ENCODE measurements at regions not wholly inside any gene's neighbourhood (a gene's known extent, or its start where the extent isn't known, plus 50 kb on each side); places are given as distances from the start of the nearest gene placed in this dataset.

DNA sequence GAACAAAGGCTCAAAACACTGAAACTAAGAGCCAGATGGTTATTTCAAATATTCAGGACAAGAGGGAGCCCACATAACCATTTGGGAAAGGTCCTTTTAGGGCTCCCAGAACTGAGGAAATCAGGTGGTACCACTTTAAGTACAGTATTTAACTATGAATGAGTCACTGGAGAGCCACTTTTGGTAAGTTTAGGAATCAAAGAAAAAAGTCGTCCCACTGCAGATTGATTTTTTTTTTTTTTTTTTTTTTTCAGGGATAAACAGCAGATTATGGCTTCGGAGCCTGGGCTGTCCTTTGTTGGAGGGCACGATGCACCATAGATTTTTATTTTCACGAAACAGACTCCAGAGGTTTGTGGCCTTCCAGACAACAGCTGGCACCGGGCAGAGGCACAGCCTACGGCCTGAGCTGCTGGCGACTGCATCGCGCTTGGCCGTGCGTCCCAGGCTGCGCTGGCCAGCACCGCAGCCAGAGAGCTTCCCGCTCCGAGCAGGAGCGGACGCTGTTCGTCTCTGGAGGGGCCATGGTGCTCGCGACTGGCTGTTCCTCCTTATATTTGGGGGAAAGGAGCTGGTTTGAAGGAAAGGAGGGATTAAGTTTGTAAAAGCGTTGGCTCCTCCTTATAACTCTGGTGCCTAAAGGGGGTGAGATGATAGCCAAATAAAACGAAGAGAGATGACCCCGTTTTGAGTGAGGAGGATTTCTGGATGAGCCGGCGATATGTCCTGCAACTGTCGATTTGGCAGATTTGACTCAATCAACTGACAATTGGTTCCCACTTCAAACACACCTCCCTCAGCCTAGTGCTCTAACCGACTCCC is 152.9 kb upstream of the GOLIM4 start:
- Histone ChIP-seq H3K4me2 (ENCODE audit: low read depth, low read length) (peak overlapping the region; percentile 86), H3K27me3 (ENCODE audit: control insufficient read depth in 1 of 2, insufficient read depth in 2 of 2, low read length in 2 of 2) (peaks cover 0 to 24% of the 10 kb centered on the region in 2 experiments; a peak in 3 of 5 replicates), H2AFZ (ENCODE audit: low read length) (no peak overlapping the region), H3K4me1 (ENCODE audit: insufficient read depth, low read length) (peaks cover 18% of the 10 kb centered on the region), H3K27ac (ENCODE audit: extremely low read length, insufficient read depth, low read length) (no peak overlapping the region), H3K79me2 (ENCODE audit: insufficient read depth, low read length) (no peaks in the 10 kb centered on the region), H3K36me3 (replicated peaks in 1 of 2; ENCODE audit: control insufficient read depth in 1 of 2, insufficient read depth in 2 of 2, low read length in 2 of 2) (no peaks in the 10 kb centered on the region), H3K9me3 (ENCODE audit: low read length) (no peaks in the 10 kb centered on the region), H3K4me3 (replicated peaks in 1 of 3; ENCODE audit: insufficient read depth in 1 of 3, low read depth in 2 of 3, low read length in 3 of 3) (peak overlapping the region in 1 of 3 experiments; percentile 73; a peak in 2 of 6 replicates), H3K9ac (ENCODE audit: insufficient read depth, low read depth, low read length) (no peak overlapping the region), H4K20me1 (ENCODE audit: insufficient read depth, low read length) (no peaks in the 10 kb centered on the region)
- BruUV-seq (replicated peaks) = no TSS peak
- in situ Hi-C loops (cut with HindIII; ENCODE audit: extremely low pct_ligation_motif_present, low pct_unique_long_range_greater_than_20kb) (no loop called here), intact Hi-C loops (cut with micrococcal nuclease; ENCODE audit: unreplicated experiment) (no loop called here)
- ChIA-PET CTCF (ENCODE audit: low intra/inter-chr PET ratio, low total read pairs) (no interaction called here), POLR2A (no interaction called here)
- WGBS (ENCODE audit: low lambda C conversion rate) = 4% methylated on average over 27 of the region's 27 CpGs
- ATAC-seq = peak; percentile 53
- no peak for DNase-seq (ENCODE audit: low spot score)
- no peak for FAIRE-seq
- no peak for TF ChIP-seq ZIK1 (CRISPR knock-in tag; IDR thresholded peaks at IDR 0.05; ENCODE audit: borderline replicate concordance, low read depth)
- TF ChIP-seq ZNF790 (CRISPR knock-in tag; IDR thresholded peaks at IDR 0.05; ENCODE audit: borderline replicate concordance) = no peak
- no peak for TF ChIP-seq ZNF550 (CRISPR knock-in tag; IDR thresholded peaks at IDR 0.05; ENCODE audit: borderline replicate concordance)
- TF ChIP-seq STAG1 (CRISPR knock-in tag; IDR thresholded peaks at IDR 0.05) = no peak
- TF ChIP-seq, protein P1, sequence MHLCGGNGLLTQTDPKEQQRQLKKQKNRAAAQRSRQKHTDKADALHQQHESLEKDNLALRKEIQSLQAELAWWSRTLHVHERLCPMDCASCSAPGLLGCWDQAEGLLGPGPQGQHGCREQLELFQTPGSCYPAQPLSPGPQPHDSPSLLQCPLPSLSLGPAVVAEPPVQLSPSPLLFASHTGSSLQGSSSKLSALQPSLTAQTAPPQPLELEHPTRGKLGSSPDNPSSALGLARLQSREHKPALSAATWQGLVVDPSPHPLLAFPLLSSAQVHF (CRISPR knock-in tag; IDR thresholded peaks at IDR 0.05) = no peak
- no peak for TF ChIP-seq KLF12 (CRISPR knock-in tag; IDR thresholded peaks at IDR 0.05; ENCODE audit: borderline replicate concordance)
- TF ChIP-seq, protein P2, sequence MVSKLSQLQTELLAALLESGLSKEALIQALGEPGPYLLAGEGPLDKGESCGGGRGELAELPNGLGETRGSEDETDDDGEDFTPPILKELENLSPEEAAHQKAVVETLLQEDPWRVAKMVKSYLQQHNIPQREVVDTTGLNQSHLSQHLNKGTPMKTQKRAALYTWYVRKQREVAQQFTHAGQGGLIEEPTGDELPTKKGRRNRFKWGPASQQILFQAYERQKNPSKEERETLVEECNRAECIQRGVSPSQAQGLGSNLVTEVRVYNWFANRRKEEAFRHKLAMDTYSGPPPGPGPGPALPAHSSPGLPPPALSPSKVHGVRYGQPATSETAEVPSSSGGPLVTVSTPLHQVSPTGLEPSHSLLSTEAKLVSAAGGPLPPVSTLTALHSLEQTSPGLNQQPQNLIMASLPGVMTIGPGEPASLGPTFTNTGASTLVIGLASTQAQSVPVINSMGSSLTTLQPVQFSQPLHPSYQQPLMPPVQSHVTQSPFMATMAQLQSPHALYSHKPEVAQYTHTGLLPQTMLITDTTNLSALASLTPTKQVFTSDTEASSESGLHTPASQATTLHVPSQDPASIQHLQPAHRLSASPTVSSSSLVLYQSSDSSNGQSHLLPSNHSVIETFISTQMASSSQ (IDR thresholded peaks at IDR 0.05; ENCODE audit: low read depth) = no peak
- TF ChIP-seq, protein P2 (CRISPR knock-in tag; IDR thresholded peaks at IDR 0.05; ENCODE audit: borderline replicate concordance) = no peak
- no peak for TF ChIP-seq ZBTB3 (CRISPR knock-in tag; IDR thresholded peaks at IDR 0.05; ENCODE audit: borderline replicate concordance, low read depth)
- no peak for TF ChIP-seq ZZZ3 (CRISPR knock-in tag; IDR thresholded peaks at IDR 0.05; ENCODE audit: borderline replicate concordance)
- TF ChIP-seq SMARCE1 (IDR thresholded peaks at IDR 0.05; ENCODE audit: borderline replicate concordance) = no peak
- TF ChIP-seq HNRNPLL (IDR thresholded peaks at IDR 0.05; ENCODE audit: low read depth, low read length, poor library complexity, severe bottlenecking) = peak; percentile 24
- no peak for TF ChIP-seq ZFP36L1 (CRISPR knock-in tag; IDR thresholded peaks at IDR 0.05)
- TF ChIP-seq ZFP90 (CRISPR knock-in tag; IDR thresholded peaks at IDR 0.05; ENCODE audit: borderline replicate concordance) = no peak
- TF ChIP-seq, protein P3, sequence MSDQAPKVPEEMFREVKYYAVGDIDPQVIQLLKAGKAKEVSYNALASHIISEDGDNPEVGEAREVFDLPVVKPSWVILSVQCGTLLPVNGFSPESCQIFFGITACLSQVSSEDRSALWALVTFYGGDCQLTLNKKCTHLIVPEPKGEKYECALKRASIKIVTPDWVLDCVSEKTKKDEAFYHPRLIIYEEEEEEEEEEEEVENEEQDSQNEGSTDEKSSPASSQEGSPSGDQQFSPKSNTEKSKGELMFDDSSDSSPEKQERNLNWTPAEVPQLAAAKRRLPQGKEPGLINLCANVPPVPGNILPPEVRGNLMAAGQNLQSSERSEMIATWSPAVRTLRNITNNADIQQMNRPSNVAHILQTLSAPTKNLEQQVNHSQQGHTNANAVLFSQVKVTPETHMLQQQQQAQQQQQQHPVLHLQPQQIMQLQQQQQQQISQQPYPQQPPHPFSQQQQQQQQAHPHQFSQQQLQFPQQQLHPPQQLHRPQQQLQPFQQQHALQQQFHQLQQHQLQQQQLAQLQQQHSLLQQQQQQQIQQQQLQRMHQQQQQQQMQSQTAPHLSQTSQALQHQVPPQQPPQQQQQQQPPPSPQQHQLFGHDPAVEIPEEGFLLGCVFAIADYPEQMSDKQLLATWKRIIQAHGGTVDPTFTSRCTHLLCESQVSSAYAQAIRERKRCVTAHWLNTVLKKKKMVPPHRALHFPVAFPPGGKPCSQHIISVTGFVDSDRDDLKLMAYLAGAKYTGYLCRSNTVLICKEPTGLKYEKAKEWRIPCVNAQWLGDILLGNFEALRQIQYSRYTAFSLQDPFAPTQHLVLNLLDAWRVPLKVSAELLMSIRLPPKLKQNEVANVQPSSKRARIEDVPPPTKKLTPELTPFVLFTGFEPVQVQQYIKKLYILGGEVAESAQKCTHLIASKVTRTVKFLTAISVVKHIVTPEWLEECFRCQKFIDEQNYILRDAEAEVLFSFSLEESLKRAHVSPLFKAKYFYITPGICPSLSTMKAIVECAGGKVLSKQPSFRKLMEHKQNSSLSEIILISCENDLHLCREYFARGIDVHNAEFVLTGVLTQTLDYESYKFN (CRISPR knock-in tag; conservative IDR thresholded peaks at IDR 0.05) = no peak
